H9 (cell line): ENCODE measurements at regions not wholly inside any gene's neighbourhood (a gene's known extent, or its start where the extent isn't known, plus 50 kb on each side); places are given as distances from the start of the nearest gene placed in this dataset.

ENCODE experiments used
- DNase-seq: peaks from one replicate; pipeline ENCODE4 v3.0.0-alpha.2; 2017
- H2AFZ ChIP-seq: one replicate; pipeline ENCODE4 v1.6.1; 2013; ENCODE audit warnings: mild to moderate bottlenecking, low read length, control low read depth, moderate library complexity
- H2AK5ac ChIP-seq: 2 replicates; pipeline ENCODE4 v1.6.1; 2013; ENCODE audit warnings: low read length, control low read depth, mixed read lengths; ENCODE audit not compliant: insufficient read length
- H2BK120ac ChIP-seq: one replicate; pipeline ENCODE4 v1.6.1; 2013; ENCODE audit warnings: low read depth, mild to moderate bottlenecking, low read length, control low read depth, inconsistent platforms; ENCODE audit not compliant: poor library complexity, severe bottlenecking
- H2BK12ac ChIP-seq: 2 replicates; pipeline ENCODE4 v1.6.1; 2013; ENCODE audit warnings: low read length, control low read depth, mixed read lengths, low read depth; ENCODE audit not compliant: insufficient read length
- H2BK15ac ChIP-seq: 2 replicates; pipeline ENCODE4 v1.6.1; 2013; ENCODE audit warnings: low read depth, low read length, control low read depth
- H2BK20ac ChIP-seq: one replicate; pipeline ENCODE4 v1.6.1; 2013; ENCODE audit warnings: low read depth, mild to moderate bottlenecking, low read length, control low read depth, inconsistent platforms; ENCODE audit not compliant: poor library complexity, severe bottlenecking
- H2BK5ac ChIP-seq: 2 replicates; pipeline ENCODE4 v1.6.1; 2013; ENCODE audit warnings: low read length, control low read depth, mixed read lengths; ENCODE audit not compliant: insufficient read length
- H3K14ac ChIP-seq: 2 replicates; pipeline ENCODE4 v1.6.1; 2013; ENCODE audit warnings: low read length, control low read depth; ENCODE audit not compliant: insufficient read depth
- H3K18ac ChIP-seq: 2 replicates; pipeline ENCODE4 v1.6.1; 2013; ENCODE audit warnings: low read depth, mild to moderate bottlenecking, mixed read lengths, low read length, control low read depth; ENCODE audit not compliant: insufficient read length
- H3K23ac ChIP-seq: 2 replicates; pipeline ENCODE4 v1.6.1; 2013; ENCODE audit warnings: low read length, control low read depth, mixed read lengths, low read depth; ENCODE audit not compliant: insufficient read length
- H3K23me2 ChIP-seq: 2 replicates; pipeline ENCODE4 v1.6.1; 2013; ENCODE audit warnings: low read depth, mild to moderate bottlenecking, mixed read lengths, low read length, control low read depth; ENCODE audit not compliant: insufficient read length, poor library complexity, severe bottlenecking
- H3K27ac ChIP-seq: 2 replicates; pipeline ENCODE4 v1.5.1; 2013; ENCODE audit warnings: low read length, control low read depth, mixed read lengths, low read depth; ENCODE audit not compliant: insufficient read length
- H3K27me3 ChIP-seq: 2 replicates; pipeline ENCODE4 v1.6.1; 2013; ENCODE audit warnings: low read length, control low read depth, inconsistent platforms; ENCODE audit not compliant: insufficient read depth
- H3K4ac ChIP-seq: 2 replicates; pipeline ENCODE4 v1.6.1; 2013; ENCODE audit warnings: low read depth, mild to moderate bottlenecking, control low read depth, inconsistent platforms, low read length, moderate library complexity
- H3K4me1 ChIP-seq: 2 replicates; pipeline ENCODE4 v1.6.1; 2013; ENCODE audit warnings: low read length, control low read depth, inconsistent platforms; ENCODE audit not compliant: insufficient read depth
- H3K4me2 ChIP-seq: 2 replicates; pipeline ENCODE4 v1.6.1; 2013; ENCODE audit warnings: low read length, control low read depth, mixed read lengths; ENCODE audit not compliant: insufficient read length, insufficient read depth
- H3K56ac ChIP-seq: 2 replicates; pipeline ENCODE4 v1.6.1; 2013; ENCODE audit warnings: low read depth, mild to moderate bottlenecking, mixed read lengths, low read length, control low read depth; ENCODE audit not compliant: insufficient read length
- H3K79me1 ChIP-seq: 2 replicates; pipeline ENCODE4 v1.6.1; 2013; ENCODE audit warnings: low read depth, mild to moderate bottlenecking, moderate library complexity, low read length, control low read depth, inconsistent platforms; ENCODE audit not compliant: insufficient read depth, poor library complexity, severe bottlenecking
- H3K79me2 ChIP-seq: 2 replicates; pipeline ENCODE4 v1.6.1; 2013; ENCODE audit warnings: low read length, control low read depth, inconsistent platforms; ENCODE audit not compliant: insufficient read depth
- H3K9ac ChIP-seq: 2 replicates; pipeline ENCODE4 v1.6.1; 2013; ENCODE audit warnings: low read length, control low read depth, mixed read lengths; ENCODE audit not compliant: insufficient read length; ENCODE audit errors: extremely low read depth
- H3K9me3 ChIP-seq: one replicate; pipeline ENCODE4 v1.6.1; 2013; ENCODE audit warnings: low read depth, low read length, inconsistent platforms; ENCODE audit not compliant: control insufficient read depth
- H3T11ph ChIP-seq: one replicate; pipeline ENCODE4 v1.6.1; 2013; ENCODE audit warnings: mild to moderate bottlenecking, low read length, control low read depth, inconsistent platforms
- H4K20me1 ChIP-seq: one replicate; pipeline ENCODE4 v1.6.1; 2013; ENCODE audit not compliant: control insufficient read depth, insufficient read length, insufficient read depth
- H4K5ac ChIP-seq: 2 replicates; pipeline ENCODE4 v1.6.1; 2013; ENCODE audit warnings: low read depth, mild to moderate bottlenecking, mixed read lengths, low read length, control low read depth; ENCODE audit not compliant: insufficient read length
- H4K8ac ChIP-seq: replicated peaks from 2 replicates; pipeline ENCODE4 v1.6.1; 2013; ENCODE audit warnings: low read length, control low read depth, mixed read lengths, low read depth; ENCODE audit not compliant: insufficient read length
- H4K91ac ChIP-seq: 2 replicates; pipeline ENCODE4 v1.6.1; 2013; ENCODE audit warnings: low read depth, mild to moderate bottlenecking, moderate library complexity, mixed read lengths, low read length, control low read depth; ENCODE audit not compliant: insufficient read length
- H3K27ac Mint-ChIP-seq, 3 experiments: 2 replicates in 2 of 3; 3 replicates in 1 of 3; pipeline ENCODE4 v1.8.0; 2020 to 2021; ENCODE audit warnings: mixed read lengths in 3 of 3, mild to moderate bottlenecking in 1 of 3, moderate library complexity in 1 of 3
- H3K27me3 Mint-ChIP-seq: 2 replicates; pipeline ENCODE4 v1.8.0; 2021; ENCODE audit warnings: low read depth, mild to moderate bottlenecking, moderate library complexity, mixed read lengths
- H3K36me3 Mint-ChIP-seq, 3 experiments: 2 replicates in 2 of 3; 3 replicates in 1 of 3; pipeline ENCODE4 v1.8.0; 2020 to 2021; ENCODE audit warnings: low read depth in 3 of 3, mixed read lengths in 3 of 3; ENCODE audit not compliant: insufficient read depth in 1 of 3
- H3K4me1 Mint-ChIP-seq, 2 experiments: 2 replicates each; pipeline ENCODE4 v1.8.0; 2020; ENCODE audit warnings: mixed read lengths in 2 of 2
- H3K4me3 Mint-ChIP-seq, 2 experiments: 2 replicates in 1 of 2; 3 replicates in 1 of 2; pipeline ENCODE4 v1.8.0; 2020 to 2021; ENCODE audit warnings: mild to moderate bottlenecking in 2 of 2, mixed read lengths in 2 of 2, moderate library complexity in 1 of 2
- H3K9me3 Mint-ChIP-seq, 2 experiments: 2 replicates in 1 of 2; 3 replicates in 1 of 2; pipeline ENCODE4 v1.8.0; 2020; ENCODE audit warnings: mild to moderate bottlenecking in 2 of 2, mixed read lengths in 2 of 2, moderate library complexity in 1 of 2
- WGBS: extraction: QIAGEN DNeasy Blood & Tissue Kit; methylation state at CpG from one replicate; pipeline ENCODE4 v1.1.7; 2013; ENCODE audit warnings: missing lambda C conversion rate, low lambda C conversion rate, mixed read lengths; ENCODE audit not compliant: insufficient read length; ENCODE audit errors: extremely low coverage; 5-methylcytosine and 5-hydroxymethylcytosine counted together
- TF ChIP-seq, protein P1 (sequence below): fragments of 200-600 bp; sonication (generic); conservative IDR thresholded peaks from 3 replicates; pipeline ENCODE4 v1.8.0; 2021; ENCODE audit warnings: antibody characterized with exemption, mild to moderate bottlenecking

DNA sequence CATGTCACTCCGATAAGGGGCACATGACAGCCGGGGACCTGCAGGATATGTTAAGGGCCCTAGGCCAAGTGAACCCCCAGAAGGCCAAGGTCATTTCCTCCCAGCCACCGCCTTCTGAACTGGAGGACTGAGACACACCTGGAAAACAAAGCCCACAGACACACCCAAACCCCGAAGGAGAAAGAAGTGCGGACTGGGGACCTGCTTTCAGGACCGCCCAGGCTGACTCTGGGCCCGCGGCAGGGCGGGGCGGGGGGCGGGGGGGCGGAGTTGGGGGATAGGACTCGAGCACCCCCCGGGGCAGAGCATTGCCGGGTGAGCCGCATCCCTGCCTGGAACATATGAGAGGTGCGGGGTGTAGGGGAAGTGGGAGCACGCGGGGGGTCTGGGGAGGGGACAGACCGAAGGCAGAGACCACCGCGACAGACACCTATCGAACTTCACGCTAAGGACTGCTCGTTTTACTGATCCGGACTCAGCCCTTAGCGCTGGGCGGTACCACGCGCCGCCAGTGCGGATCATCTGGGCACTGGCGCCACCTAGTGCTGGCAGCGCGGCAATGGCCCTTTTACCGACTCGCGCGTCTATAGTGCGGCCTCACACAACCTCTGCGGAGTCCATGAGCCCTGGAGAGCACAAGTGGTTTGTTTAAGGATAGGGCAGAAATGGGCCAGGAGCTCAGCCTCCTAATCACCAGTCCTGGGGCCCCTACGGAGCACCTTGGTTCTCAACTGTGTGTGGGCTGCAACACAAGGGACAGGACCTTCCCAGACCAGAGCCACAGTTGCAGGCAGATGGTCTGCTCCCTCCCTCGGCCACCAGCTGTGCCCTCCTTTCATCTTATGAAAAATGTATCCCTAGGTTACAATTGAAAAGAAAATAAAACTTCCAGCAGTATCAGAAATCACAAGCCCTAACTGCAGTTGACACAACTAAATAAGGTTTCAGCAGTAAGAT is 157.6 kb downstream of the HERPUD2 start:
- WGBS, result no CpG with 5 or more reads among the region's 43 CpGs
- no peak overlapping the region for H3K9ac ChIP-seq
- H3K36me3 Mint-ChIP-seq, result no peaks in the 10 kb centered on the region
- H3K4me1 ChIP-seq, result no peaks in the 10 kb centered on the region
- H3K9me3 ChIP-seq, result no peaks in the 10 kb centered on the region
- H3K27ac Mint-ChIP-seq, result no peak overlapping the region
- peaks cover 6 to 10% of the 10 kb centered on the region in 2 experiments; a peak in 3 of 4 replicates for H3K4me1 Mint-ChIP-seq
- H2BK5ac ChIP-seq, result no peak overlapping the region
- H4K20me1 ChIP-seq, result no peaks in the 10 kb centered on the region
- peak; percentile 84 for DNase-seq
- peak overlapping the region; percentile 41 for H3K4me2 ChIP-seq
- no peak overlapping the region for H2BK15ac ChIP-seq
- no peaks in the 10 kb centered on the region for H3K9me3 Mint-ChIP-seq
- no peak overlapping the region for H3T11ph ChIP-seq
- no peak overlapping the region for H2BK20ac ChIP-seq
- H2AK5ac ChIP-seq, result no peak overlapping the region
- no peak overlapping the region for H3K56ac ChIP-seq
- no peak overlapping the region for H4K5ac ChIP-seq
- TF ChIP-seq, protein P1, sequence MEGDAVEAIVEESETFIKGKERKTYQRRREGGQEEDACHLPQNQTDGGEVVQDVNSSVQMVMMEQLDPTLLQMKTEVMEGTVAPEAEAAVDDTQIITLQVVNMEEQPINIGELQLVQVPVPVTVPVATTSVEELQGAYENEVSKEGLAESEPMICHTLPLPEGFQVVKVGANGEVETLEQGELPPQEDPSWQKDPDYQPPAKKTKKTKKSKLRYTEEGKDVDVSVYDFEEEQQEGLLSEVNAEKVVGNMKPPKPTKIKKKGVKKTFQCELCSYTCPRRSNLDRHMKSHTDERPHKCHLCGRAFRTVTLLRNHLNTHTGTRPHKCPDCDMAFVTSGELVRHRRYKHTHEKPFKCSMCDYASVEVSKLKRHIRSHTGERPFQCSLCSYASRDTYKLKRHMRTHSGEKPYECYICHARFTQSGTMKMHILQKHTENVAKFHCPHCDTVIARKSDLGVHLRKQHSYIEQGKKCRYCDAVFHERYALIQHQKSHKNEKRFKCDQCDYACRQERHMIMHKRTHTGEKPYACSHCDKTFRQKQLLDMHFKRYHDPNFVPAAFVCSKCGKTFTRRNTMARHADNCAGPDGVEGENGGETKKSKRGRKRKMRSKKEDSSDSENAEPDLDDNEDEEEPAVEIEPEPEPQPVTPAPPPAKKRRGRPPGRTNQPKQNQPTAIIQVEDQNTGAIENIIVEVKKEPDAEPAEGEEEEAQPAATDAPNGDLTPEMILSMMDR, result peak; percentile 98
- peaks cover 4% of the 10 kb centered on the region; the same call in 1 of the 2 replicates for H3K27me3 ChIP-seq
- H4K91ac ChIP-seq, result no peak overlapping the region
- H2AFZ ChIP-seq, result no peak overlapping the region
- H3K18ac ChIP-seq, result no peak overlapping the region
- peaks cover 37% of the 10 kb centered on the region for H3K27me3 Mint-ChIP-seq
- H4K8ac ChIP-seq, result no peak overlapping the region
- no peak overlapping the region for H3K27ac ChIP-seq
- H3K4ac ChIP-seq, result no peak overlapping the region
- no peak overlapping the region for H3K14ac ChIP-seq
- H3K79me2 ChIP-seq, result no peaks in the 10 kb centered on the region
- H2BK120ac ChIP-seq, result no peak overlapping the region
- no peaks in the 10 kb centered on the region for H3K23me2 ChIP-seq
- no peak overlapping the region for H2BK12ac ChIP-seq
- peak overlapping the region; percentile 70 to 81 for H3K4me3 Mint-ChIP-seq
- H3K79me1 ChIP-seq, result no peaks in the 10 kb centered on the region
- H3K23ac ChIP-seq, result no peak overlapping the region
